Fibroblast of mammary gland (primary cell): ENCODE measurements at regions not wholly inside any gene's neighbourhood (a gene's known extent, or its start where the extent isn't known, plus 50 kb on each side); places are given as distances from the start of the nearest gene placed in this dataset.

Experiments used
- DNase-seq: peaks from one replicate; pipeline ENCODE4 v3.0.0-alpha.2; 2010; ENCODE audit warnings: low read depth
- H3K4me3 ChIP-seq: 2 replicates; pipeline ENCODE4 v1.5.1; 2011; ENCODE audit warnings: low read depth, mild to moderate bottlenecking, low read length, moderate library complexity; ENCODE audit not compliant: control insufficient read depth
- TF ChIP-seq, protein P1 (sequence below): conservative IDR thresholded peaks from 2 replicates; pipeline ENCODE4 v1.5.1; 2011; ENCODE audit warnings: low read depth, low read length, inconsistent platforms; ENCODE audit not compliant: control insufficient read depth, insufficient read depth

DNA sequence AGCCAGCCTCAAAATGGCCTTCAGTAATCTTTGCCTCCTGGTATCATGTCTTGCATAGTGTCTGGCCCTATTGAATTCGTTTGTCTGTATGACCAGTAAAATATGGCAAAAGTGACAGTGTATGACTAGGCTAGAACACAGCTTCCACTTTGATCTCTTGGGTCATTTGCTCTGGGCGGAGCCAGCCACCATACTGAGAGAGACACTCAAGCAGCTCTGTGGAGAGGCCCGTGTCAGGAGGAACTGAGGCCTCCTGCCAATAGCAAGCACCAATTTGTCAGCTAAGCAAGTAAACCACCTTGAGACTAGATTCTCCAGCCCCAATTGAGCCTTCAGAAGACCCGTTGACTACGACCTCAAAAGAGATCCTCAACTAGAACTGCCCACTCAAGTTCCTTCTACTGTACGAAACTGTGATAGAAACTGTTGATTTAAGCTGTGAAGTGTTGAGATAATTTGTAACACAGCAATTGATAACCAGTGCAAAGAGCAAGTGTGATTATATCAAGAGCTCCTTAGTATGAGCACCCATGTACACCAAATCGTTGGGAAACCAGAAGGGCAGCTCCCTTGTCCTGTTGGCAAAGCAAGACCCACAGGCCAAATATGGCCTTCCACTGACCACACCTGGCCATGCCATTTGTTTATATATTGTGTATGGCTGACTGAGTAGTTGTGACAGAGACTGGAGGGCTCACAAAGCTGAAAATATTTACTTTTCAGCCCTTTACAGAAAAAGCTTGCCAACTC, 52.7 kb upstream of the SERBP1 start:
- DNase-seq, result no peak
- TF ChIP-seq, protein P1, sequence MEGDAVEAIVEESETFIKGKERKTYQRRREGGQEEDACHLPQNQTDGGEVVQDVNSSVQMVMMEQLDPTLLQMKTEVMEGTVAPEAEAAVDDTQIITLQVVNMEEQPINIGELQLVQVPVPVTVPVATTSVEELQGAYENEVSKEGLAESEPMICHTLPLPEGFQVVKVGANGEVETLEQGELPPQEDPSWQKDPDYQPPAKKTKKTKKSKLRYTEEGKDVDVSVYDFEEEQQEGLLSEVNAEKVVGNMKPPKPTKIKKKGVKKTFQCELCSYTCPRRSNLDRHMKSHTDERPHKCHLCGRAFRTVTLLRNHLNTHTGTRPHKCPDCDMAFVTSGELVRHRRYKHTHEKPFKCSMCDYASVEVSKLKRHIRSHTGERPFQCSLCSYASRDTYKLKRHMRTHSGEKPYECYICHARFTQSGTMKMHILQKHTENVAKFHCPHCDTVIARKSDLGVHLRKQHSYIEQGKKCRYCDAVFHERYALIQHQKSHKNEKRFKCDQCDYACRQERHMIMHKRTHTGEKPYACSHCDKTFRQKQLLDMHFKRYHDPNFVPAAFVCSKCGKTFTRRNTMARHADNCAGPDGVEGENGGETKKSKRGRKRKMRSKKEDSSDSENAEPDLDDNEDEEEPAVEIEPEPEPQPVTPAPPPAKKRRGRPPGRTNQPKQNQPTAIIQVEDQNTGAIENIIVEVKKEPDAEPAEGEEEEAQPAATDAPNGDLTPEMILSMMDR, result no peak
- no peak overlapping the region for H3K4me3 ChIP-seq

DNA sequence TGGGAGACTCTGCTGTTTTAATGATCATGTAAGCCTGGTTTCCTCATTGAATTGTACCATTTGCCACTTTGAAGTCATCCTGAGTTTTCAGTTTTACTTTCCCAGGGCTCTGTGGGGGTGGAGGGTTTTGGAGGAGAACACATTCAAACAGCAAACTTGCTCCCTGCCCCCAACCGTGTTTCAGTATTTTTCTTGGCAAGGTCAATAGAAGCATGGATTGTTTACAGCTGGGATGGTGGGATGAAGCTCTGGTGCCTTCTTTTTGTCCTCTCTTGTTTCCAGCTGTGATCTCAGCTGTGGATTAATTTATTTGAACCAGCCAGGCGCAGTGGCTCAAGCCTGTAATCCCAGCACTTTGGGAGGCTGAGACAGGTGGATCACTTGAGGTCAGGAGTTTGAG, 54.3 kb upstream of the SERBP1 start:
- DNase-seq, result peak; percentile 23
- H3K4me3 ChIP-seq, result no peak overlapping the region
- TF ChIP-seq, protein P1, result no peak

DNA sequence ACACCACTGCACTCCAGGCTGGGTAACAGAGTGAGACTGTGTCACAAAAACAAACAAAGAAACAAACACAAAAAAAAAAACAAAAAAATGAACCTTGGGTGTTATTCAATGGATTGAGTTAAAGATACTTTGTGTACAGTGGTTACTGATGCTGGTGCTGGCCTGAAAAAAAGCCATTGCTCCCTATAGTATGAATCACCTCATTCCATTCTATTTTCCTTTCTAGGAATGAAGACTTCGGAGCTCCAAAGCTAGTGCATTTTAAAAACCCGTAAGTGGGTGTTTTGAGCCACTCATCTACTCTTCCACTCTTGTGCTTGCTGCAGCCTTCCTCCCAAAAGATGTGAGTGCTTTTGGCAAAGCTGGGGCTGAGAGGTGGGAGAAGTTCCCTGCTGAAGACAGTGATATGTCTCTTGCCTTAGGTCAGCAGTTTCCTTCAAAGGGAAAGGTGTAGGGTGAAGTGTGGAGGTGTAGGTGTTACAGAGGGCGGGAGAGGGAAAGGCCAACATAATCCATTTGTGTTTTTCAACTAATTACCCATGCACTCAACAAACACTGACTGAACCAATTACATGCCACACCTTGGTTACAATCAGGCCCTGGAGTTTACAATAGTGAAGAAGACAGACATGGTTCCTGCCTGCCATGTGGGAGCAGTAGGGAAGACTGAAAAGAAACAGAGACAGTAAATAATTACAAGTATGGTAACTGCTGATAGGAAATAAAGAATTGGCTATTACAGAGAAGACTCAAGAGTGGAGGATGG, 55.0 kb upstream of the SERBP1 start:
- no peak for DNase-seq
- no peak overlapping the region for H3K4me3 ChIP-seq
- TF ChIP-seq, protein P1, result no peak

DNA sequence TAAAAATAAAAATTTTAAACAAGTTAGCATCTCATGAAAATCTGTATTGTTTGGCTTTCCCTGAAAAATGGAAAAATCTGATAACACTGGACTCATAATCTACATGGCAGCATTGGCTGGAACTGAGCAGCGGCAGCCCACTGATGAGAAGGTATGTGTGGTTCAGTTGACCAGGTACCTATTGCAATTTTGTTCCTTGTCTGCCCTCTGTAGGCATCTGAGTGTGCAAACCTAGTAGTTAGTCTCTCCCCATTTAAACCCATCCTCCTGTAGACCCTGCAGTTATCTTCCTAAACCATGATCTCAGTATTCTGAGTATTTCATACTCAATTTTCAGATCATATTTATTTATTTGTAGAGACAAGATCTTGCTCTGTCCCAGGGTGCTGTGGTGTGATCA, 59.4 kb upstream of the SERBP1 start:
- DNase-seq, result peak; percentile 16
- H3K4me3 ChIP-seq, result no peak overlapping the region
- TF ChIP-seq, protein P1, result peak; percentile 12

DNA sequence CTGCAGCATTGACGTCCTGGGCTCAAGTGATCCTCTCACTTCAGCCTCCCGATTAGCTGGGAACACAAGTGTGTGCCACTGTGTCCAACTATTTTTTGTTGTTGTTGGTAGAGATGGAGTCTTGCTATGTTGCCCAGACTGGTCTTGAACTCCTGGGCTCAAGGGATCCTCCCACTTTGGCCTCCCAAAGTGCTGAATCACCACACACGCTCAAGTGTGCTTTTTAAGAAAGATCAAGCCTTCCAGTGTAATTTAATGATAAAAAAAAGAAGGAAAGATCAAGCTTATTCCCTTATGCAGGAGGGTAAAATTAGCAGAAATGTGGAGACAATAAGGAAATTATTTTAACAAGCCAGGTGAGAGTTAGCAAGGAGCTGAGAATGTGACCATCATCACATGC, 61.1 kb upstream of the SERBP1 start:
- no peak for DNase-seq
- TF ChIP-seq, protein P1, result no peak
- no peak overlapping the region for H3K4me3 ChIP-seq

DNA sequence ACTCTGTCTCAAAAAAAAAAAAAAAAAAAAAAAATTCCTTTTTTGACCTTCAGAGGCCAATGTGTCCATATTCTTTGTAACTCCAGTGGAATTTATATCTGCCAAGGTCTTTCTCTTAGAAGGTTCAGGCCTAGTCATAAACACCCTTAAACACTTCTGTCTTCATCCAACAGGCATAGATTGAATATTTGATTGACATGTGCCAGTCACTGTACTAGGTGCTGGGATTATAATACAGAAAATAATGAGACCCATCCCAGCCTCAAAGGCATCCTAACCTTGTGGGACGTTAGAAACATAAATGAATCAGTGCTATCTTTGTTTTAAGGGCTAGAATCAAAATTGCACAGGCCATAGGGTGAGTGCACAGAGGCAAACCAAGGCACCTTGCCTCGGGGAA, 62.9 kb upstream of the SERBP1 start:
- TF ChIP-seq, protein P1, result no peak
- DNase-seq, result no peak
- no peak overlapping the region for H3K4me3 ChIP-seq
